Astrocyte (in vitro differentiated cells and primary cell): ENCODE measurements at regions not wholly inside any gene's neighbourhood (a gene's known extent, or its start where the extent isn't known, plus 50 kb on each side); places are given as distances from the start of the nearest gene placed in this dataset.

Experiments
- DNase-seq: peaks from one replicate; pipeline ENCODE4 v3.0.0-alpha.2; 2010; ENCODE audit warnings: low read depth
- FAIRE-seq: peaks from 2 replicates; lab custom pipeline; 2011; peaks lifted over from hg19 to GRCh38; lab: Jason Lieb, UNC
- H2AFZ ChIP-seq: 2 replicates; pipeline ENCODE4 v1.6.0; 2012; ENCODE audit warnings: low read depth, low read length, inconsistent platforms
- H3K27ac ChIP-seq: 2 replicates; pipeline ENCODE4 v1.5.1; 2011; ENCODE audit warnings: low read depth, low read length, inconsistent platforms
- H3K27me3 ChIP-seq: 2 replicates; pipeline ENCODE4 v1.6.0; 2011; ENCODE audit warnings: low read length, inconsistent platforms; ENCODE audit not compliant: insufficient read depth
- H3K36me3 ChIP-seq: 2 replicates; pipeline ENCODE4 v1.5.1; 2011; ENCODE audit warnings: low read length, inconsistent platforms; ENCODE audit not compliant: insufficient read depth
- H3K4me1 ChIP-seq: 2 replicates; pipeline ENCODE4 v1.5.1; 2011; ENCODE audit warnings: low read length, inconsistent platforms; ENCODE audit not compliant: insufficient read depth
- H3K4me2 ChIP-seq: 2 replicates; pipeline ENCODE4 v1.6.0; 2012; ENCODE audit warnings: low read length, inconsistent platforms
- H3K4me3 ChIP-seq: 2 replicates; pipeline ENCODE4 v1.5.1; 2011; ENCODE audit warnings: low read depth, mild to moderate bottlenecking, low read length, inconsistent platforms; ENCODE audit not compliant: insufficient read depth
- H3K79me2 ChIP-seq: 2 replicates; pipeline ENCODE4 v1.6.0; 2012; ENCODE audit warnings: mild to moderate bottlenecking, low read length, inconsistent platforms; ENCODE audit not compliant: insufficient read depth
- H3K9ac ChIP-seq: 2 replicates; pipeline ENCODE4 v1.6.0; 2012; ENCODE audit warnings: mild to moderate bottlenecking, low read length, inconsistent platforms
- H3K9me3 ChIP-seq: 2 replicates; pipeline ENCODE4 v1.5.1; 2012; ENCODE audit warnings: low read depth, mild to moderate bottlenecking, low read length, inconsistent platforms; ENCODE audit not compliant: insufficient read depth
- H4K20me1 ChIP-seq: 2 replicates; pipeline ENCODE4 v1.6.0; 2012; ENCODE audit warnings: low read length, inconsistent platforms; ENCODE audit not compliant: insufficient read depth
- H3K27ac Mint-ChIP-seq: one replicate; pipeline ENCODE4 v1.8.0; 2021; ENCODE audit warnings: mild to moderate bottlenecking, mixed read lengths; ENCODE audit not compliant: unreplicated experiment
- H3K27me3 Mint-ChIP-seq: one replicate; pipeline ENCODE4 v1.8.0; 2021; ENCODE audit warnings: low read depth, mixed read lengths; ENCODE audit not compliant: unreplicated experiment
- H3K36me3 Mint-ChIP-seq: one replicate; pipeline ENCODE4 v1.8.0; 2021; ENCODE audit warnings: low read depth, mixed read lengths; ENCODE audit not compliant: unreplicated experiment
- H3K4me1 Mint-ChIP-seq: one replicate; pipeline ENCODE4 v1.8.0; 2021; ENCODE audit warnings: low read depth, mixed read lengths; ENCODE audit not compliant: unreplicated experiment
- H3K4me3 Mint-ChIP-seq: one replicate; pipeline ENCODE4 v1.8.0; 2021; ENCODE audit warnings: mild to moderate bottlenecking, moderate library complexity, mixed read lengths; ENCODE audit not compliant: unreplicated experiment
- H3K9me3 Mint-ChIP-seq: one replicate; pipeline ENCODE4 v1.8.0; 2021; ENCODE audit warnings: mild to moderate bottlenecking, mixed read lengths; ENCODE audit not compliant: unreplicated experiment
- CTCF ChIP-seq: IDR thresholded peaks from 2 replicates; pipeline ENCODE4 v1.5.1; 2011; ENCODE audit warnings: low read depth, mild to moderate bottlenecking, inconsistent platforms, low read length, moderate library complexity; ENCODE audit not compliant: insufficient read depth
- EZH2 ChIP-seq: IDR thresholded peaks from 2 replicates; pipeline ENCODE4 v1.6.1; 2012; ENCODE audit warnings: mild to moderate bottlenecking, low read length, inconsistent platforms; ENCODE audit not compliant: insufficient read depth

- FAIRE-seq, result peak; percentile 100
- H3K9ac ChIP-seq, result peak overlapping the region; percentile 63
Observed at GRCh38 chrX:13223868-13224567, 95.8 kb downstream of the ATXN3L start.

GRCh38 chrX:13220916-13221315, 98.9 kb downstream of the ATXN3L start:
- peak; percentile 94 for DNase-seq
- peaks cover 30% of the 10 kb centered on the region for H3K4me1 Mint-ChIP-seq
- peak overlapping the region; percentile 43 for H3K9ac ChIP-seq
- H3K27me3 ChIP-seq, result no peaks in the 10 kb centered on the region
- no peaks in the 10 kb centered on the region for H3K27me3 Mint-ChIP-seq
- H3K36me3 Mint-ChIP-seq, result no peaks in the 10 kb centered on the region
- no peak overlapping the region for H3K4me3 ChIP-seq
- H2AFZ ChIP-seq, result no peak overlapping the region
- H3K9me3 ChIP-seq, result no peaks in the 10 kb centered on the region
- peak; percentile 97 for FAIRE-seq
- peak overlapping the region; percentile 78 for H3K27ac ChIP-seq
- H4K20me1 ChIP-seq, result no peaks in the 10 kb centered on the region
- H3K4me3 Mint-ChIP-seq, result no peak overlapping the region
- peaks cover 22% of the 10 kb centered on the region for H3K4me1 ChIP-seq
- peak overlapping the region; percentile 71 for H3K4me2 ChIP-seq
- no peaks in the 10 kb centered on the region for H3K79me2 ChIP-seq
- no peak for TF ChIP-seq CTCF
- TF ChIP-seq EZH2, result no peak
- H3K27ac Mint-ChIP-seq, result peak overlapping the region; percentile 88
- no peaks in the 10 kb centered on the region for H3K36me3 ChIP-seq
- no peaks in the 10 kb centered on the region for H3K9me3 Mint-ChIP-seq

More at GRCh38 chrX:13223868-13224567, 95.8 kb downstream of the ATXN3L start:
- Mint-ChIP-seq H3K36me3 (no peaks in the 10 kb centered on the region), H3K4me3 (no peak overlapping the region), H3K27me3 (no peaks in the 10 kb centered on the region), H3K4me1 (peaks cover 30% of the 10 kb centered on the region), H3K27ac (peak overlapping the region; percentile 92), H3K9me3 (no peaks in the 10 kb centered on the region)
- Histone ChIP-seq H4K20me1 (no peaks in the 10 kb centered on the region), H3K79me2 (no peaks in the 10 kb centered on the region), H3K4me3 (no peak overlapping the region), H3K36me3 (no peaks in the 10 kb centered on the region), H3K9me3 (no peaks in the 10 kb centered on the region), H3K4me2 (no peak overlapping the region), H3K27me3 (no peaks in the 10 kb centered on the region), H3K27ac (peak overlapping the region; percentile 79), H3K4me1 (peaks cover 22% of the 10 kb centered on the region), H2AFZ (peak overlapping the region; percentile 34)
- DNase-seq, result peak; percentile 92
- TF ChIP-seq EZH2, result no peak
- no peak for TF ChIP-seq CTCF
